Glutamatergic neuron (in vitro differentiated cells): ENCODE measurements at regions not wholly inside any gene's neighbourhood (a gene's known extent, or its start where the extent isn't known, plus 50 kb on each side); places are given as distances from the start of the nearest gene placed in this dataset.

Experiments
- DNase-seq: peaks from one replicate; pipeline ENCODE4 v3.0.0; 2022
- H3K27ac Mint-ChIP-seq: one replicate; pipeline ENCODE4 v1.8.0; 2020; ENCODE audit warnings: mild to moderate bottlenecking, mixed read lengths, inconsistent platforms; ENCODE audit not compliant: unreplicated experiment
- H3K27me3 Mint-ChIP-seq: one replicate; pipeline ENCODE4 v1.8.0; 2020; ENCODE audit warnings: mild to moderate bottlenecking, moderate library complexity, mixed read lengths, inconsistent platforms; ENCODE audit not compliant: unreplicated experiment
- H3K36me3 Mint-ChIP-seq: one replicate; pipeline ENCODE4 v1.8.0; 2020; ENCODE audit warnings: mild to moderate bottlenecking, mixed read lengths, inconsistent platforms; ENCODE audit not compliant: unreplicated experiment
- H3K4me1 Mint-ChIP-seq: one replicate; pipeline ENCODE4 v1.8.0; 2020; ENCODE audit warnings: mild to moderate bottlenecking, low read depth, mixed read lengths, inconsistent platforms; ENCODE audit not compliant: unreplicated experiment
- H3K4me3 Mint-ChIP-seq: one replicate; pipeline ENCODE4 v1.8.0; 2020; ENCODE audit warnings: mild to moderate bottlenecking, mixed read lengths, inconsistent platforms; ENCODE audit not compliant: unreplicated experiment
- H3K9me3 Mint-ChIP-seq: one replicate; pipeline ENCODE4 v1.8.0; 2020; ENCODE audit warnings: mild to moderate bottlenecking, moderate library complexity, mixed read lengths, inconsistent platforms; ENCODE audit not compliant: unreplicated experiment
- CTCF ChIP-seq: fragments of 200-600 bp; sonication (generic); IDR thresholded peaks from one replicate; pipeline ENCODE4 v1.5.0; 2021; ENCODE audit not compliant: partially characterized antibody, unreplicated experiment

GRCh38 chr13:33970746-33971561 lies 153.0 kb downstream of the RFC3 start:
- TF ChIP-seq CTCF, result no peak
- Mint-ChIP-seq H3K36me3 (no peaks in the 10 kb centered on the region), H3K4me3 (no peak overlapping the region), H3K4me1 (no peaks in the 10 kb centered on the region), H3K27ac (no peak overlapping the region), H3K27me3 (no peaks in the 10 kb centered on the region), H3K9me3 (no peaks in the 10 kb centered on the region)
- no peak for DNase-seq

- TF ChIP-seq CTCF, result no peak
- DNase-seq, result no peak
- Mint-ChIP-seq H3K9me3 (no peaks in the 10 kb centered on the region), H3K27ac (no peak overlapping the region), H3K36me3 (no peaks in the 10 kb centered on the region), H3K4me3 (no peak overlapping the region), H3K27me3 (no peaks in the 10 kb centered on the region), H3K4me1 (no peaks in the 10 kb centered on the region)
These were observed 153.5 kb downstream of the RFC3 start for GRCh38 chr13:33971562-33971819.

GRCh38 chr13:33973194-33973593 lies 155.2 kb downstream of the RFC3 start:
- Mint-ChIP-seq H3K4me1 (no peaks in the 10 kb centered on the region), H3K27me3 (no peaks in the 10 kb centered on the region), H3K36me3 (no peaks in the 10 kb centered on the region), H3K9me3 (no peaks in the 10 kb centered on the region), H3K27ac (no peak overlapping the region), H3K4me3 (no peak overlapping the region)
- DNase-seq, result no peak
- TF ChIP-seq CTCF, result no peak

- H3K27me3 Mint-ChIP-seq, result no peaks in the 10 kb centered on the region
These were observed 159.0 kb downstream of the RFC3 start for GRCh38 chr13:33976965-33977364.

More at GRCh38 chr13:33976965-33977364, 159.0 kb downstream of the RFC3 start:
- Mint-ChIP-seq H3K9me3 (no peaks in the 10 kb centered on the region), H3K4me1 (no peaks in the 10 kb centered on the region), H3K36me3 (no peaks in the 10 kb centered on the region), H3K27ac (no peak overlapping the region), H3K4me3 (no peak overlapping the region)
- TF ChIP-seq CTCF, result no peak
- no peak for DNase-seq
